IPS DF 4.7 (cell line): ENCODE measurements at regions not wholly inside any gene's neighbourhood (a gene's known extent, or its start where the extent isn't known, plus 50 kb on each side); places are given as distances from the start of the nearest gene placed in this dataset.

Experiments used
- DNase-seq: peaks from one replicate; pipeline ENCODE4 v3.0.0-alpha.2; 2013; ENCODE audit warnings: low spot score; ENCODE audit errors: extremely low read depth

DNA sequence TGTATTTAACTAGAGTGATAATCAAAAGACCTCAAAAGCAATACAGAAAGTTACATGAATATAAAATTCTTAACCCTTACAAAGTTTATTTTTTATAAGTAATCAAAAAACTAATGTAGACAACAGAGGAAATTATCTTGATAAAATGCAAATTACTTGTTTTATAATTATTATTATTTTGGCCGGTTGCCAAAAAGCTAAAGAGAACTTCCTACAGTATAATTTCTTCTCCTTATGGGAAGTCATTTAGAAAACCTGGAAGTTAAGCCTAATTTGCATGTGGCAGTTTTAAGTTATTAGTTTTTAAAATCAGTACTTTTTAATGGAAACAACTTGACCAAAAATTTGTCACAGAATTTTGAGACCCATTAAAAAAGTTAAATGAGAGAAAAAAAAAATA, 621.3 kb upstream of the PCDH10 start:
- DNase-seq = no peak

DNA sequence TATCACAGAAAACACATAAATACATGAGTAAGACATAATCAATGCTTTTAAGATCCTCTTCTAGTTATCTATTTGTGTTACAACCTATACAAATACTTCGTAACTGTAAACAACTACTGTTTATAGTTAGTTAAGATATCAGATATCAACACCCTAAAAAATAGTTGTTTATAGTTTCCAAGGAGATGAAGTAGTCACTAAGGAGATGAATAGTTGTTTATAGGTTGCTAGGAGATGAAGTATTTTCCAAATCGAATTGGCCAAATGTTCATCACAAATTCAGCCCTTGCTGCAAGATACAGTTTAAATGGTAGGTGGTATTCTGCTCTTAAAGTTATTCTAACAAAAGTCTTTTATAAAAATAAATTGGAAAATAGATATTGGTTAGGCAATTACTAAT, 618.2 kb upstream of the PCDH10 start:
- no peak for DNase-seq

- no peak for DNase-seq
Observed at GRCh38 chr4:132540268-132540667, 608.8 kb upstream of the PCDH10 start.

- DNase-seq = no peak
Observed at GRCh38 chr4:132540797-132541196, 608.3 kb upstream of the PCDH10 start.

DNA sequence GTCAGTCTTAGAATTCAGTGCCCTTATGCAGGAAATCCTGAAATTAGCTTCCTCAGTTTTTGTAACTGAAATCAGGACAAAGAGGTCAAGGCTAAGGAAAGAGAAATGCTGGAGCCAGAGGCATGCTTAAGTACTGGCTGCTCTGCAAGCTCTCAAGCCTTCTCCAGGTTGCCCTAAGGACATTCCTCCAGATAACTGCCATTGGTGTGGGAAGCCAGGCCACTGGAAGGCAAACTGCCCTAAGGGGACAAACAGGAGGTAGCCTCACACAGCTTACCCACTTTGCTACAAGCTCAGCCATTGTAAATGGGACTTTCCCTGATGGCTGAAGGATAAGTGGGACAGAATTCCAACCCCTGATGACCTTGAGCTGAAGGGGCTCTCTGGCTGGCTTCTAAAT, 606.9 kb upstream of the PCDH10 start:
- DNase-seq = no peak

- no peak for DNase-seq
Observed at GRCh38 chr4:132548463-132548862, 600.6 kb upstream of the PCDH10 start.

- no peak for DNase-seq
Observed at GRCh38 chr4:132556316-132556715, 592.8 kb upstream of the PCDH10 start.

DNA sequence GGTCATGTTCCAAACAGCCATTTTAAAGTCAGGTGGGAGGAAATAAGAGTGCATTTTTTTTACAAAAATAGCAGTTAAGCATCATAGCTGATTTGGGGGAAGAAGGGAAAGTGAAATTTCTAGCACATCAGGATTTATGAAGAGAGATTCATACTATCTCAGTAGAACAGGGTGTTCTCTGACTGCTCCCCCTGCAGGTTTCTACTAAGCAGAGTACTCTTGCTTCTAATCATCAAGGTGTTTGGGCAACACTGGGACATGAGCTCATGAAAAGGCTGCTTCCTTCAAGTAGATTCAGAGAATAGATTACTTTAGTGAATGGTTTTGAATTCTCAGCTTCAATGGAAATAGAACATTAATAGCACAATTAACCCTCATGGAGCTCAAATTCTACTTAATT, 591.4 kb upstream of the PCDH10 start:
- peak; percentile 25 for DNase-seq

DNA sequence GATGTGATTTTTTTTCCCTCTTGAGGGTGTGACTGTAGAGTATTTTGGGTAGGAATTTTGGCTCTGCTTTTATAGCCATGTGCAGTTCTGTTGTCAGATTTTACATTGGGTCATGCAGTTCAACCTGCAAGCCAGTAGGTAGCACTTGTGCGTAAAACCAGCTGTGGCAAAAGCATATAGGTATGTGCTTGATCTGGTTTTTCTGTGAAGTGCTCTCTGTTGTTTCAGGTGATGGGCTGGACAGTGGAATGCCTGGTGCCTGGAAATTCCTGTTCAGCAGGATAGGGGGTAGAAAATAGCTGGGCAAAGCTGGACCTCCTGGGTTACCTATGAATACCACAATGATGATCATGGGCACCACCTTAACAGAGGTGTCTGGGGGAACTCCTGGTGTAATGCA, 584.2 kb upstream of the PCDH10 start:
- DNase-seq = no peak

DNA sequence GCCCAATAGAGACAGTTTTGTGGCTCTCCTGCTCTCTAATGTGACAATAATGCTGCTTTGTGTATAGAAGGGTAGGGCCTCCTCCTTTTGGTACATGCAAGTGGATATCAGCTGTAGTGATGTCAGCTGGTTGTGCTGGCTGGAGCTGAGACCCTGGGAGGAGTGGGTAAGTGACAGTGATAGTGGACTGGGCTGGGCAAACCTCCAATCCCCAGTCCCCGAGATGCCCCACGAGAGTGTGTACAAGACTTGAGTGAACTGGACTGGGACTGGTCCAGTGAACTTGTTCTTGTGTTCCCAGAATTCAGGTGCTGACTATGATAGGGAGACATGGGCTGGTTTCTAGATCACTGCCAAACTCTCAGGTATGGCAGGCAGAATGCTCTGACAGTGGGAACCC, 583.6 kb upstream of the PCDH10 start:
- DNase-seq = no peak

DNA sequence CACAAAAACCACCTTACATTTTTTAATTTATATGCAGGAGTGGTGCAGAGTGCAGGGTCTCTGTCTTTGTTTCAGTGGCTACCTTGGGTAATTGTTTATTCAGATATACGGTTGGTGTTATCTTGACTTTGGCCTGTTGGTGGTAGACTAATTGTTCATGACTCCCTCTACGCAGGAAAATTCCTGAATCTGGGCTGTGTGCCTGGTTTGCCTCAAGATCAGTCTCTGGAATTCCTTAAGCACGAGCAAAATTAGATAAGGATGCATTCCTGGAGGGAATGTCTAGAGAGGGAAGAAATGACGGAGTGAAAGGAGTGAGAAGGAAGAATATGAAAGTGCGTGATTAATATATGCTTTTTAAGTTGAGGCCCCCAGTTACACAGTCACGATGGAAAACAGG, 576.9 kb upstream of the PCDH10 start:
- no peak for DNase-seq

GRCh38 chr4:132587626-132588025, 561.5 kb upstream of the PCDH10 start:
- DNase-seq = no peak

DNA sequence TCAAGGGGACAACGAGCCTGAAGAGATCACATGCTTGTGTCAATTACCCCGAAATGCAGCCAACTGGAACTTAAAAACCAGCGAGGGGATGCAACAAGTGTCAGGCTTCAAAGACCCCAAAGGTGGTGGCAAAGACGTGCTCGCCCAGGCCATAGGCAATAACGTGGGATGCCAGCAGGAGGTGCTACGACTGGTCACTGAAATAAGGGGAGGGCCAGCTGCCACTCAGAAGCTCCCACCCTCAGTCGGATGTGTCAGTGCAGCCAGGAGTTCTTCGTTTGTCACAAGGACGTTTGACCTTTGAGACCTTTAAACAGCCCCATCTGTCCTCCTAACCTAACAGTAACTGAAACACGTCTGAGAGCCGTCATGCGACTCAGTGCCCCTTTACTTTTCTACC, 556.8 kb upstream of the PCDH10 start:
- DNase-seq = no peak

DNA sequence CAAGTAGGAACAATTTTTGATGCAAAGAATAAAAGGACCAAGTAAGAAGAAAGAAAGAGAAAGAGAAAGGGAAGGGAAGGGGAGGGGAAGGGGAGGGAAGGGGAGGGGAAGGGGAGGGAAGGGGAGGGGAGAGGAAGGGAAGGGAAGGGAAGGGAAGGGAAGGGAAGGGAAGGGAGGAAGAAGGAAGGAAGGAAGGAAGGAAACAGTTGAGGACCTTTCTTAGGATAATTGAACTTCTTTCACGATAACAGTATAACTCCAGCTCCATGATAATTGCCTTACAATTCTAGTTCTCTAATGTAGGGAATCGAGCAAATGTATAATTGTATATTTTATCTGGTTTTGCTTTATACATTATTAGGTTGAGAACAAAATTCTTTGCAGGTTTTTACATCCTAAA, 556.2 kb upstream of the PCDH10 start:
- DNase-seq = no peak

DNA sequence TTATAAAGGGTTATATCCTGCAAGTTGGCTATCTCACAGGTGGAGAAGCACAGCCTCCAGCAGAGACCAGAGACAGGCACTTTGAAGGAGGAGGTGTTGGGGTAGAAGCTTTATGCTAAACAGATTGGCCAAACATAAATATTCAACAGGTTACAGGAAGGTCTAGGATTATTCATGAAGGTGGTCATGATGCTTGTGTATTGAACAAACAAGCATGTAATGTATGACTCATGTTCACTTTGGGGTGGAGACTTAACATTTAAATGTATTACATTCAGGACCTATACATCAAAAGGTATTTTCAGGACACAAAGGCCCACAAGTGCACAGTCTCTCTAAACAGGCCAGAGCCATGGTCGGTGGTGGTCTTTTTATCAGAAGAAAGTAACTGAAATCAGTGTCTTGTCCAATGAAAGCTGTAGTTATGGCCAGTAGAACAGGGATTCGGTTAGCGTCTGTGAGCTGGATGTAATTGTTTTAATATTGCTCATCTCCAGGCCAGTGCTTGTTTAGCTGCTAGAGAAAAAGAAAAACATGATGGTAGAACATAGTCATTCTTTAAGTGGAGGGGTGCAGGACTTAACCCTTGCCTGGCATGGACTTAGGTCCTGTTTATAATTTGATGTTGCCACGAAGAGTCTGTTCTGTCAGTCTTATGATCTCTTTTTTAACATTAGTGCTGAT, 555.2 kb upstream of the PCDH10 start:
- no peak for DNase-seq

- DNase-seq = no peak
Observed at GRCh38 chr4:132596186-132596585, 552.9 kb upstream of the PCDH10 start.

GRCh38 chr4:132605551-132605950, 543.5 kb upstream of the PCDH10 start:
- DNase-seq = no peak

GRCh38 chr4:132614682-132615081, 534.4 kb upstream of the PCDH10 start:
- DNase-seq = no peak

DNA sequence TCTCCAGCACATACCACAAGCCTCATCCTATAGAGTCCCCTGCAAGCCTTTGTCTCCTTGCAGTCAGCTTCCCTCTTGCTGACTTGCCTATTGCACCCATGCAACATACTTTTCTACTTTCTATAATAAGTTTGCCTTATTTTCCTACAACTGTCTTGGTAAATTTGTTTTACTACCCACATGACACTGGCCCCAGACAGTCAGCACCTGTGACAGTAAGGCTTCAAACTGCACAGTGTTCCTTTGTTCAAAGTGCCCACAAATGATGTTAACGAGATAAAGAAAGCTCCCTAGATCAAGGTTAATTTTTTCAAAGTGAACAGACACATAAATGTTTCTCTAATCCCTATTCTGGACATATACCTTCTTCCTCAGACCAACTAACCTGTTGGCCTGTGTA, 529.1 kb upstream of the PCDH10 start:
- no peak for DNase-seq

- peak; percentile 41 for DNase-seq
Observed at GRCh38 chr4:132642016-132642817, 506.9 kb upstream of the PCDH10 start.

- no peak for DNase-seq
Observed at GRCh38 chr4:132646186-132646585, 502.9 kb upstream of the PCDH10 start.

- no peak for DNase-seq
Observed at GRCh38 chr4:132651196-132651595, 497.9 kb upstream of the PCDH10 start.

- DNase-seq = no peak
Observed at GRCh38 chr4:132660181-132660580, 488.9 kb upstream of the PCDH10 start.
